NT2/D1 (cell line): ENCODE measurements at regions not wholly inside any gene's neighbourhood (a gene's known extent, or its start where the extent isn't known, plus 50 kb on each side); places are given as distances from the start of the nearest gene placed in this dataset.

Source experiments
- SUZ12 ChIP-seq: IDR thresholded peaks from 2 replicates; pipeline ENCODE4 v1.6.1; 2011; ENCODE audit not compliant: insufficient read length, insufficient read depth; ENCODE audit errors: extremely low read depth
- YY1 ChIP-seq: IDR thresholded peaks from 2 replicates; pipeline ENCODE4 v1.6.1; 2011; ENCODE audit not compliant: insufficient read length, insufficient read depth
- ZNF274 ChIP-seq: IDR thresholded peaks from 2 replicates; pipeline ENCODE4 v1.6.1; 2011; ENCODE audit warnings: mild to moderate bottlenecking, low read depth, low read length

DNA sequence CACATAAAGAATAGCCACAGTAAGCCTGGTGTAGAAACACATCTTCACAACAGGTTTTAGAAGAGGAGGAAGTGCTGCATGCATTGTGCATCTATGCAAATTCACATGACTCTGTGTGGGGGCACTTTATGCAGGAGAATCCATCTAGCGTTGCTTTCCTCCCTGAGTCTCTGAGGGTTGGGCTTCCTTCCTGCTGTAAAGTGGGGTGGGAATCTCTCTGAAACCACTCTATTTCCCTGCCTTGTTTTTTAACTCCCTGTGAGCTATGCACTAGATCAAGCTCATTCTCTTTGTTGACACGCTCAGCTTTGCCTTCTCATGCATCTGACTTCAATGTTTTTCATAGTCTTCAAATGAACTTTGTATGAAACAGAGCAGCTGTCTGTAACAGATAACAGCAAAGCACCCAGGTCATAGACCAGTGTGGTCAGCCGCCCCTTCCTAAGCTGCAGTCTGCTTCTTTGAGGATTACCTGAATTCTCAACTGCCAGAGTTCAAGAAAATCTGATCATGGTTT lies 102.7 kb upstream of the DPH5 start:
- no peak for TF ChIP-seq ZNF274
- no peak for TF ChIP-seq YY1
- no peak for TF ChIP-seq SUZ12
